ENCODE measurements at regions not wholly inside any gene's neighbourhood (a gene's known extent, or its start where the extent isn't known, plus 50 kb on each side); places are given as distances from the start of the nearest gene placed in this dataset.
"Not testable (repeated sequence)": the region's sequence is repeated elsewhere in the genome, so short reads cannot be mapped to it uniquely, and the experiment has no call there.

GRCh38 chr20:29062451-29062850 lies 2195.0 kb upstream of the DEFB115 start:
- not testable (repeated sequence) for H2BK15ac ChIP-seq (ENCODE audit: low read depth, poor library complexity, severe bottlenecking); H2AK5ac ChIP-seq (ENCODE audit: low read length, severe bottlenecking); H4K91ac ChIP-seq (ENCODE audit: low read length); H3K18ac ChIP-seq (ENCODE audit: low read depth in 1 of 2, low read length in 2 of 2); H3K79me1 ChIP-seq (replicated peaks; ENCODE audit: low read length, poor library complexity, severe bottlenecking); H2BK12ac ChIP-seq (ENCODE audit: low read length in 2 of 2); H3K9ac ChIP-seq (ENCODE audit: low read length); H2AFZ ChIP-seq (ENCODE audit: low read depth, low read length); H3K4me2 ChIP-seq (ENCODE audit: low read length, poor library complexity, severe bottlenecking); H3K27ac ChIP-seq (ENCODE audit: low read length, poor library complexity, severe bottlenecking); H2BK120ac ChIP-seq (ENCODE audit: low read depth, low read length); H3K14ac ChIP-seq (ENCODE audit: low read length in 2 of 2); H3K4ac ChIP-seq (ENCODE audit: low read depth in 1 of 2, low read length in 2 of 2); H3K4me1 ChIP-seq (ENCODE audit: control insufficient read depth, insufficient read depth, low read depth, low read length); DNase-seq; H2BK5ac ChIP-seq (ENCODE audit: low read depth, low read length, poor library complexity, severe bottlenecking); H3K4me3 ChIP-seq (ENCODE audit: insufficient read depth in 1 of 2, low read depth in 1 of 2, low read length in 2 of 2); H3K36me3 ChIP-seq (ENCODE audit: control insufficient read depth in 1 of 2, insufficient read depth in 2 of 2, low read depth in 1 of 2, low read length in 2 of 2); H3K23ac ChIP-seq (ENCODE audit: low read length in 2 of 2); H3K27me3 ChIP-seq (ENCODE audit: control insufficient read depth in 1 of 2, insufficient read depth in 1 of 2, low read length in 2 of 2); H4K8ac ChIP-seq (ENCODE audit: low read length)
- H3K9me3 ChIP-seq (ENCODE audit: control insufficient read depth, low read length), result peaks cover 17% of the 10 kb centered on the region
- 70% methylated on average over 11 of the region's 11 CpGs for WGBS

GRCh38 chr20:29066341-29066740 lies 2191.1 kb upstream of the DEFB115 start:
- not testable (repeated sequence) for H3K4me1 ChIP-seq (ENCODE audit: control insufficient read depth, insufficient read depth, low read depth, low read length); H4K91ac ChIP-seq (ENCODE audit: low read length); H3K4me3 ChIP-seq (ENCODE audit: insufficient read depth in 1 of 2, low read depth in 1 of 2, low read length in 2 of 2); H2AK5ac ChIP-seq (ENCODE audit: low read length, severe bottlenecking); H3K18ac ChIP-seq (ENCODE audit: low read depth in 1 of 2, low read length in 2 of 2); H4K8ac ChIP-seq (ENCODE audit: low read length); H2BK12ac ChIP-seq (ENCODE audit: low read length in 2 of 2); H3K4ac ChIP-seq (ENCODE audit: low read depth in 1 of 2, low read length in 2 of 2); H2BK15ac ChIP-seq (ENCODE audit: low read depth, poor library complexity, severe bottlenecking); H3K9ac ChIP-seq (ENCODE audit: low read length); DNase-seq; H2BK5ac ChIP-seq (ENCODE audit: low read depth, low read length, poor library complexity, severe bottlenecking); H2BK120ac ChIP-seq (ENCODE audit: low read depth, low read length); H3K14ac ChIP-seq (ENCODE audit: low read length in 2 of 2); H3K4me2 ChIP-seq (ENCODE audit: low read length, poor library complexity, severe bottlenecking); H3K36me3 ChIP-seq (ENCODE audit: control insufficient read depth in 1 of 2, insufficient read depth in 2 of 2, low read depth in 1 of 2, low read length in 2 of 2); H3K27me3 ChIP-seq (ENCODE audit: control insufficient read depth in 1 of 2, insufficient read depth in 1 of 2, low read length in 2 of 2); H3K23ac ChIP-seq (ENCODE audit: low read length in 2 of 2); H3K79me1 ChIP-seq (replicated peaks; ENCODE audit: low read length, poor library complexity, severe bottlenecking); H3K27ac ChIP-seq (ENCODE audit: low read length, poor library complexity, severe bottlenecking); H2AFZ ChIP-seq (ENCODE audit: low read depth, low read length)
- WGBS, result 67% methylated on average over 1 of the region's 1 CpG
- peaks cover 17% of the 10 kb centered on the region for H3K9me3 ChIP-seq (ENCODE audit: control insufficient read depth, low read length)

GRCh38 chr20:29073640-29074039 lies 2183.8 kb upstream of the DEFB115 start:
- not testable (repeated sequence) for H2AK5ac ChIP-seq (ENCODE audit: low read length, severe bottlenecking); H2BK15ac ChIP-seq (ENCODE audit: low read depth, poor library complexity, severe bottlenecking); H2BK12ac ChIP-seq (ENCODE audit: low read length in 2 of 2); H3K23ac ChIP-seq (ENCODE audit: low read length in 2 of 2); H3K4me3 ChIP-seq (ENCODE audit: insufficient read depth in 1 of 2, low read depth in 1 of 2, low read length in 2 of 2); H3K4me1 ChIP-seq (ENCODE audit: control insufficient read depth, insufficient read depth, low read depth, low read length); H3K36me3 ChIP-seq (ENCODE audit: control insufficient read depth in 1 of 2, insufficient read depth in 2 of 2, low read depth in 1 of 2, low read length in 2 of 2); H3K9me3 ChIP-seq (ENCODE audit: control insufficient read depth, low read length); H3K9ac ChIP-seq (ENCODE audit: low read length); H3K4me2 ChIP-seq (ENCODE audit: low read length, poor library complexity, severe bottlenecking); H3K79me1 ChIP-seq (replicated peaks; ENCODE audit: low read length, poor library complexity, severe bottlenecking); H4K91ac ChIP-seq (ENCODE audit: low read length); H3K18ac ChIP-seq (ENCODE audit: low read depth in 1 of 2, low read length in 2 of 2); H2BK120ac ChIP-seq (ENCODE audit: low read depth, low read length); DNase-seq; H3K4ac ChIP-seq (ENCODE audit: low read depth in 1 of 2, low read length in 2 of 2); H3K14ac ChIP-seq (ENCODE audit: low read length in 2 of 2); H2BK5ac ChIP-seq (ENCODE audit: low read depth, low read length, poor library complexity, severe bottlenecking); H3K27me3 ChIP-seq (ENCODE audit: control insufficient read depth in 1 of 2, insufficient read depth in 1 of 2, low read length in 2 of 2); H2AFZ ChIP-seq (ENCODE audit: low read depth, low read length); H3K27ac ChIP-seq (ENCODE audit: low read length, poor library complexity, severe bottlenecking); H4K8ac ChIP-seq (ENCODE audit: low read length)
- WGBS, result 76% methylated on average over 6 of the region's 8 CpGs

GRCh38 chr20:29079769-29080690 lies 2177.4 kb upstream of the DEFB115 start:
- Histone ChIP-seq H3K4me2 (ENCODE audit: low read length, poor library complexity, severe bottlenecking) (no peak overlapping the region), H3K36me3 (ENCODE audit: control insufficient read depth in 1 of 2, insufficient read depth in 2 of 2, low read depth in 1 of 2, low read length in 2 of 2) (no peaks in the 10 kb centered on the region), H2BK120ac (ENCODE audit: low read depth, low read length) (no peak overlapping the region), H2BK12ac (ENCODE audit: low read length in 2 of 2) (no peak overlapping the region), H3K4me1 (ENCODE audit: control insufficient read depth, insufficient read depth, low read depth, low read length) (no peaks in the 10 kb centered on the region), H2BK5ac (ENCODE audit: low read depth, low read length, poor library complexity, severe bottlenecking) (no peak overlapping the region), H2AFZ (ENCODE audit: low read depth, low read length) (no peak overlapping the region), H3K27me3 (ENCODE audit: control insufficient read depth in 1 of 2, insufficient read depth in 1 of 2, low read length in 2 of 2) (no peaks in the 10 kb centered on the region), H2AK5ac (ENCODE audit: low read length, severe bottlenecking) (no peak overlapping the region), H3K9me3 (ENCODE audit: control insufficient read depth, low read length) (peaks cover 11% of the 10 kb centered on the region), H2BK15ac (ENCODE audit: low read depth, poor library complexity, severe bottlenecking) (no peak overlapping the region), H3K18ac (ENCODE audit: low read depth in 1 of 2, low read length in 2 of 2) (no peak overlapping the region), H3K9ac (ENCODE audit: low read length) (peak overlapping the region; percentile 59), H3K23ac (ENCODE audit: low read length in 2 of 2) (no peak overlapping the region), H4K91ac (ENCODE audit: low read length) (no peak overlapping the region), H3K4ac (ENCODE audit: low read depth in 1 of 2, low read length in 2 of 2) (no peak overlapping the region), H3K79me1 (replicated peaks; ENCODE audit: low read length, poor library complexity, severe bottlenecking) (no peaks in the 10 kb centered on the region), H3K14ac (ENCODE audit: low read length in 2 of 2) (no peak overlapping the region), H3K27ac (ENCODE audit: low read length, poor library complexity, severe bottlenecking) (no peak overlapping the region), H4K8ac (ENCODE audit: low read length) (no peak overlapping the region), H3K4me3 (ENCODE audit: insufficient read depth in 1 of 2, low read depth in 1 of 2, low read length in 2 of 2) (peak overlapping the region in 1 of 2 experiments; percentile 72)
- 84% methylated on average over 65 of the region's 68 CpGs for WGBS
- DNase-seq, result no peak
